ENCODE measurements at regions not wholly inside any gene's neighbourhood (a gene's known extent, or its start where the extent isn't known, plus 50 kb on each side); places are given as distances from the start of the nearest gene placed in this dataset.

DNA sequence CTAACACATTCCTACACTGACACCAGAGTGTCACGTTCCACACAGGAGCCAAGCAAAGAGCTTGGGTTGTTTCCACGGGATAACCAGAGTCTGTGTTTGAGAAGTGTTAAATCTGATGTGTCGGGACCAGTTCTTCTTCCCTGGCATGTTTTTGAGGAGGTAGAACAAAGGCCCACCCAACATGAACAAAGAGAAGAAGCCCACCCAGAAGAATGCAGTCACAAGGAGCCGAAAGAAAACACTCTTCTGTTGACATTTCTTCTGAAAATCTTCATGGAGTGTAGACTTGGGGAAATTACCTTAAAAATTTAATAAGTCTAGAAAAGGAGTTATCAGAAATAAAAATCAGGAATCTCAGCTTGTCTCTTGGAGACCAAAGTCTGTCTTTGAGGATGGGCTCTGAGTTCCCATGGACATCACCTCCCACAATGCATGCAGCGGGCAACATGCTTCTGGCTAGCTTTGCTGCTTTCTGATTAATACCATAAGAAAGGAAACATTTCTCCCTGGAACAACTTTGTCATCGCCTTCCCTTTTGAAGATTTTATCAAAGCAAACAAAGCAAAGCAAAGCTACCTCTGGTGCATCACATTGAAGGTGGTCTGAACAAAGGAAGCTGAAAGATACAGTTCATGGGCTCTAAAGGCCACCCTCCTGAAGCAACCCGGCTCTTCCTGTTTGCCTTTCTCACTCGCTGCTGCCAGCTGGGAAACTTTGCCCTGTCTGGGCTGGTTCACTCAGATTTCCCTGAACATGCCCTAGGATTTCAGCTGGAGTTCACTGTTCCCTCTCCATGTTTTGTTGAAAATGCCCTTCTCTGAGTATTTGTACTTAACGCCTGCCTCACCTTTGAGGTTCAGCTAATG, 448.1 kb downstream of the KIF16B start:
- Histone ChIP-seq H3K9me3 (ENCODE audit: low read length) (peaks cover 6% of the 10 kb centered on the region; the same call in 1 of the 2 replicates), H3K9me2 (replicated peaks; ENCODE audit: insufficient read depth, low read length) (no peaks in the 10 kb centered on the region), H3K4me2 (ENCODE audit: low read depth, low read length, poor library complexity, severe bottlenecking) (no peak overlapping the region), H3K27me3 (ENCODE audit: low read length) (no peaks in the 10 kb centered on the region; the same call in 1 of the 2 replicates), H3K9ac (ENCODE audit: low read length) (no peak overlapping the region), H3K36me3 (ENCODE audit: insufficient read depth, low read length) (no peaks in the 10 kb centered on the region; the same call in 1 of the 2 replicates), H3K79me2 (ENCODE audit: low read length) (no peaks in the 10 kb centered on the region), H4K20me1 (ENCODE audit: insufficient read depth, low read depth, low read length) (no peaks in the 10 kb centered on the region), H3K27ac (ENCODE audit: low read length) (no peak overlapping the region), H3K4me3 (ENCODE audit: low read length) (no peak overlapping the region), H3K4me1 (ENCODE audit: low read length) (no peaks in the 10 kb centered on the region), H2AFZ (ENCODE audit: low read length) (no peak overlapping the region)
- DNase-seq = no peak

DNA sequence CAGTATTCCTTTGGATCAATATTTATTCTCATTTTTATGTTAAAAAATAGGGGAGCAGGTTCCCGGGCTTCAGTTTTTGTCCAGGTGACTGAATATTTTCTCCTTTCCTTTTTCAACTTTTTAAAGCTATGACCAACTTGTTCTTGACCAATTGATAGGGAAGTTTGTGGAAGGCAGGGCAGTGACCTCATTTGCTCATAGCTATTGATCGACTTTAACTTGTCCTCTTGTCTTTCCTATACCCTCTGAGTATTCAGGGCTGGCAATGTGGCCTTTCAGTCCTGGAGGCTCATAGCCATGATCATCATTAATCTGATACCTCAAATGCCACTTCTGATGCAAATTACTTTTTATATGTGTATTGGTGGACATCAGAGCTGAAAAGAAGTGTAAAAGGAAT, 448.8 kb downstream of the KIF16B start:
- Histone ChIP-seq H3K79me2 (ENCODE audit: low read length) (no peaks in the 10 kb centered on the region), H3K27ac (ENCODE audit: low read length) (no peak overlapping the region), H3K4me2 (ENCODE audit: low read depth, low read length, poor library complexity, severe bottlenecking) (no peak overlapping the region), H4K20me1 (ENCODE audit: insufficient read depth, low read depth, low read length) (no peaks in the 10 kb centered on the region), H3K36me3 (ENCODE audit: insufficient read depth, low read length) (no peaks in the 10 kb centered on the region; the same call in 1 of the 2 replicates), H3K4me3 (ENCODE audit: low read length) (no peak overlapping the region), H3K9me2 (replicated peaks; ENCODE audit: insufficient read depth, low read length) (no peaks in the 10 kb centered on the region), H3K27me3 (ENCODE audit: low read length) (no peaks in the 10 kb centered on the region; the same call in 1 of the 2 replicates), H3K9me3 (ENCODE audit: low read length) (peaks cover 6% of the 10 kb centered on the region; the same call in 1 of the 2 replicates), H2AFZ (ENCODE audit: low read length) (no peak overlapping the region), H3K9ac (ENCODE audit: low read length) (no peak overlapping the region), H3K4me1 (ENCODE audit: low read length) (no peaks in the 10 kb centered on the region)
- no peak for DNase-seq

DNA sequence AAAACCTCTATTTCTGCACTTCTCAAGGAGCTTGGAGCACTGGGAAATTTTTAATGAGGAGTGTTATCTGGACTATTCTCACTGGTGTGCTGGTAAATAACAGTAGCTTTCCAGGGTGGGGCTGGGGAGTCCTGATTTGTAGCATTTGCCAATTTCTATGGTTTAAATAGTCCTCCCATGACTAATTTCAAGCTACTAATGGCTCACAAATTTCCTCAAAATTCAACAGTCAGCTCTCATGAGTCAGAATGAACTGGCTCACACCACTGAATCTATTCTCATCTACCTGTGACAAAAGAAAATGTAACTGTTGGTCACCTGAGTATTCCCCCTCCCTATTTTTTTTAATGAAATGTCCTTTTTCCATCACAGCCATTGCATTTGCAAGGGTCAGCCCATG, 449.6 kb downstream of the KIF16B start:
- Histone ChIP-seq H3K4me2 (ENCODE audit: low read depth, low read length, poor library complexity, severe bottlenecking) (no peak overlapping the region), H3K9me2 (replicated peaks; ENCODE audit: insufficient read depth, low read length) (no peaks in the 10 kb centered on the region), H3K36me3 (ENCODE audit: insufficient read depth, low read length) (no peaks in the 10 kb centered on the region; the same call in 1 of the 2 replicates), H3K79me2 (ENCODE audit: low read length) (no peaks in the 10 kb centered on the region), H3K4me1 (ENCODE audit: low read length) (no peaks in the 10 kb centered on the region), H4K20me1 (ENCODE audit: insufficient read depth, low read depth, low read length) (no peaks in the 10 kb centered on the region), H3K27me3 (ENCODE audit: low read length) (no peaks in the 10 kb centered on the region; the same call in 1 of the 2 replicates), H3K9me3 (ENCODE audit: low read length) (peaks cover 3% of the 10 kb centered on the region; the same call in 1 of the 2 replicates), H3K27ac (ENCODE audit: low read length) (no peak overlapping the region), H2AFZ (ENCODE audit: low read length) (no peak overlapping the region), H3K9ac (ENCODE audit: low read length) (no peak overlapping the region), H3K4me3 (ENCODE audit: low read length) (no peak overlapping the region)
- DNase-seq = no peak

DNA sequence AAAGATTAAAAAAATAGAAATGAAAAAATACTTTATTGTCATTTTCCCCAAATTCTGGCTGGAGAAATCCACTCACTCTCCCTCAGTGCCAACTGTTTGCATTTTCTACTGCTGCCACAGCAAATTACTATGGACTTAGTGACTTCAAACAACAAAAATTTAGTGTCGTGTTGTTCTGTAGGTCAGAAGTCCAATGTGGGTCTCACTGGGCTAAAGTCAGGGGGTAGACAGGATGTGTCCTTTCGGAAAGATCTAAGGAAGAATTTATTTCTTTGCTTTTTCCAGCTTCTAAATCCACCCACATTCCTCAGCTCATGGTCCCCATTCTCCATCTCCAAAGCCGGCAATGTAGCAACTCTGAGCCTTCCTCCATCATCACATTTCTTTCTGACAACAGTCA, 453.3 kb downstream of the KIF16B start:
- Histone ChIP-seq H3K4me1 (ENCODE audit: low read length) (no peaks in the 10 kb centered on the region), H3K9me3 (ENCODE audit: low read length) (no peaks in the 10 kb centered on the region), H3K9ac (ENCODE audit: low read length) (no peak overlapping the region), H3K36me3 (ENCODE audit: insufficient read depth, low read length) (no peaks in the 10 kb centered on the region), H3K4me2 (ENCODE audit: low read depth, low read length, poor library complexity, severe bottlenecking) (no peak overlapping the region), H4K20me1 (ENCODE audit: insufficient read depth, low read depth, low read length) (no peaks in the 10 kb centered on the region), H2AFZ (ENCODE audit: low read length) (no peak overlapping the region), H3K79me2 (ENCODE audit: low read length) (no peaks in the 10 kb centered on the region), H3K9me2 (replicated peaks; ENCODE audit: insufficient read depth, low read length) (no peaks in the 10 kb centered on the region), H3K27ac (ENCODE audit: low read length) (no peak overlapping the region), H3K4me3 (ENCODE audit: low read length) (no peak overlapping the region), H3K27me3 (ENCODE audit: low read length) (no peaks in the 10 kb centered on the region)
- DNase-seq = no peak

DNA sequence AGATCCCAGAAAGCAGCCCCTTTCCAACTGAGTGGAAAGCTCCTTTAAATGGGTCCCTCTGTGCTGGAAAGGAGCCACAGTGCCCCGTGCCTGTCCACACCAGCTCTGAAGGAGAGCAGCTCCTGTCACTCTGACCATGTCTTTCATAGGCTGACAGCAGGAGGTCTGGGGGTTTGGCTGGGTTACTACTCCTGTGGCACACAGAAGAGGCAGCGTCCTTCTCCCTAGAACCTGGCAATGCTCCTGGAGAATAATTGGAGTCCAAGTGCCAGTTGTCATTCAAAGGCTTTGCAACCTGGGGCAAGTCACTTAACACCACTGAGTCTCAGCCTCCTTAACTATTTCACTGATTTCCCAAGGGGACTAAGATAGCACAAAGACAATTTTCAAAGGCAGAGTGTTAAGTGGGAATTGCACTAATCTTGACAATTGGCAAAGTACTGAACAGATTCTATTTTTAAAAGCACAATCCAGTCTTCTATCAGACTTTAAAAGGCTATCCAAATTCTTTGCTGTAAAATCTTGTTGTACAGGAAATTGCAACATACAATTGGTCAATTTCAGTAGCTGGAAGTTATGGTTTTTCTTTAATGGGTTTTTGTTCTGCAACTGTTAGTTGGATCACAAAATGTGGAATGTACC, 457.2 kb downstream of the KIF16B start:
- no peak for DNase-seq
- Histone ChIP-seq H3K27me3 (ENCODE audit: low read length) (no peaks in the 10 kb centered on the region), H3K4me1 (ENCODE audit: low read length) (peaks cover 18% of the 10 kb centered on the region), H2AFZ (ENCODE audit: low read length) (no peak overlapping the region), H3K9me2 (replicated peaks; ENCODE audit: insufficient read depth, low read length) (no peaks in the 10 kb centered on the region), H3K4me2 (ENCODE audit: low read depth, low read length, poor library complexity, severe bottlenecking) (no peak overlapping the region), H4K20me1 (ENCODE audit: insufficient read depth, low read depth, low read length) (no peaks in the 10 kb centered on the region), H3K4me3 (ENCODE audit: low read length) (no peak overlapping the region), H3K79me2 (ENCODE audit: low read length) (no peaks in the 10 kb centered on the region), H3K36me3 (ENCODE audit: insufficient read depth, low read length) (no peaks in the 10 kb centered on the region), H3K9ac (ENCODE audit: low read length) (no peak overlapping the region), H3K27ac (ENCODE audit: low read length) (no peak overlapping the region), H3K9me3 (ENCODE audit: low read length) (no peaks in the 10 kb centered on the region)

DNA sequence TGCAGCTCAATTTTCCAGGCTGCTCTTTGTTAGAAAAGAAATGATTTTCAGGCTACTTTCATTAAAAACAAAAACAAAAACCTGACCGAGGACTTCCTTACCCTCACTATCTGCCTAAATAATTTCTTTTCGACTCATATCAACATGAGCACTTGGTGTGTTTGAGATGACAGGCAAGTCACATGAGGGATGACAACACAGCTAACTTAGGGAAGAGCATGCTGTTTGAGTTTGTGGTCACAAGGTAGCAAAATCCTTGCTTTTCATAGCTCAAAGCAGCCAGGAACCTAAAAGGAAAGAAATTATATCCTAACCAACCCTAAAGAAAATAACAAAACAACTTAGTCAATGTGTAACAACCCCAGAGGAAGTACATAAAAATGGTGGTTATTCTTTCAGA, 459.5 kb downstream of the KIF16B start:
- Histone ChIP-seq H3K4me1 (ENCODE audit: low read length) (peaks cover 18% of the 10 kb centered on the region), H3K27me3 (ENCODE audit: low read length) (no peaks in the 10 kb centered on the region), H4K20me1 (ENCODE audit: insufficient read depth, low read depth, low read length) (no peaks in the 10 kb centered on the region), H3K9me3 (ENCODE audit: low read length) (no peaks in the 10 kb centered on the region), H2AFZ (ENCODE audit: low read length) (no peak overlapping the region), H3K36me3 (ENCODE audit: insufficient read depth, low read length) (no peaks in the 10 kb centered on the region), H3K27ac (ENCODE audit: low read length) (no peak overlapping the region), H3K79me2 (ENCODE audit: low read length) (no peaks in the 10 kb centered on the region), H3K4me2 (ENCODE audit: low read depth, low read length, poor library complexity, severe bottlenecking) (no peak overlapping the region), H3K9me2 (replicated peaks; ENCODE audit: insufficient read depth, low read length) (no peaks in the 10 kb centered on the region), H3K9ac (ENCODE audit: low read length) (no peak overlapping the region), H3K4me3 (ENCODE audit: low read length) (no peak overlapping the region)
- DNase-seq = no peak

DNA sequence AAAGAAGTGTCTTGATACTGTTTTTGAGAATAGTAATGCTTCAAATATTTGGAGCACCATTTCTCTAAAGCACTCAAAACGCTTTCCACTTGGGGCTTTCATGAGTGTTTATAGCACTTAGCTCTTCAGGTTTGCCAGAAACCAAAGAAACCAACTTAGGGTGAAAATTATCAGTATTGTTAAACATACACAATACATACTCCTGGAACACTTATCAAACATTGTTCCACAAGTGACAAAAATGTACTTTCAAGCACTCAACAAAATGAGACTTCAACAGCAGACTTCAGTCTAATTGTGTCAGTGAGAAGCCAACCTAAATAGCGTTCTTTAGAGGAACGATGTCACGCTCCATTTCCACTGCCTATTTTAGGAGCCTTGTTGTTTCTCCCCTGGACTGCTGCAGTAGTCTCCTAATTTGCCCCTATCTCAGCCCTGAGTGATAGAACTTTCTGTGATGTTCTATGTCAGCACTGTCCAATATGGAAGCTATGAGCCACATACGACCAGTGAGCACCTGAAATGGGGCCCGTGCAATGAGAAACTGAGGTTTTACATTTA, 461.3 kb downstream of the KIF16B start:
- no peak overlapping the region for H3K9ac ChIP-seq (ENCODE audit: low read length)
- H2AFZ ChIP-seq (ENCODE audit: low read length) = peak overlapping the region; percentile 70

More for the DNA sequence above, 461.3 kb downstream of the KIF16B start:
- no peaks in the 10 kb centered on the region for H3K79me2 ChIP-seq (ENCODE audit: low read length)
- H3K9me2 ChIP-seq (replicated peaks; ENCODE audit: insufficient read depth, low read length) = no peaks in the 10 kb centered on the region
- H4K20me1 ChIP-seq (ENCODE audit: insufficient read depth, low read depth, low read length) = no peaks in the 10 kb centered on the region
- no peaks in the 10 kb centered on the region for H3K36me3 ChIP-seq (ENCODE audit: insufficient read depth, low read length)
- no peaks in the 10 kb centered on the region for H3K9me3 ChIP-seq (ENCODE audit: low read length)
- peaks cover 18% of the 10 kb centered on the region for H3K4me1 ChIP-seq (ENCODE audit: low read length)
- H3K4me2 ChIP-seq (ENCODE audit: low read depth, low read length, poor library complexity, severe bottlenecking) = peak overlapping the region; percentile 57
- H3K27me3 ChIP-seq (ENCODE audit: low read length) = no peaks in the 10 kb centered on the region
- H3K4me3 ChIP-seq (ENCODE audit: low read length) = peak overlapping the region; percentile 1; the same call in 1 of the 2 replicates
- DNase-seq = peak; percentile 55
- H3K27ac ChIP-seq (ENCODE audit: low read length) = 0 out of 2 replicates have a peak overlapping the region, but pooled peaks have one; percentile 14

Data from Karpas-422 (cell line).